H1 (cell line): ENCODE measurements at regions not wholly inside any gene's neighbourhood (a gene's known extent, or its start where the extent isn't known, plus 50 kb on each side); places are given as distances from the start of the nearest gene placed in this dataset.

ENCODE experiments used
- CBX5 ChIP-seq: fragments of 300-800, 300-1000 bp; sonication (generic); IDR thresholded peaks from 2 replicates; pipeline ENCODE4 v1.7.1; 2016; ENCODE audit warnings: antibody characterized with exemption, low read length, low read depth
- EZH2 ChIP-seq: fragments of 200-600 bp; sonication (generic); IDR thresholded peaks from 2 replicates; pipeline ENCODE4 v1.7.1; 2012; ENCODE audit warnings: low read depth, mild to moderate bottlenecking, moderate library complexity, low read length, inconsistent platforms; ENCODE audit not compliant: severe bottlenecking
- KDM1A ChIP-seq: fragments of 200-600, 300-600 bp; sonication (generic); IDR thresholded peaks from 2 replicates; pipeline ENCODE4 v1.7.1; 2016; ENCODE audit warnings: mild to moderate bottlenecking, low read length, borderline replicate concordance
- NANOG ChIP-seq: IDR thresholded peaks from 2 replicates; pipeline ENCODE4 v1.6.1; 2011; ENCODE audit warnings: low read length, low read depth, mild to moderate bottlenecking, inconsistent platforms; ENCODE audit not compliant: insufficient read depth, poor library complexity, severe bottlenecking
- TAF1 ChIP-seq: IDR thresholded peaks from 2 replicates; pipeline ENCODE4 v1.6.1; 2011; ENCODE audit warnings: mild to moderate bottlenecking, low read depth, low read length

DNA sequence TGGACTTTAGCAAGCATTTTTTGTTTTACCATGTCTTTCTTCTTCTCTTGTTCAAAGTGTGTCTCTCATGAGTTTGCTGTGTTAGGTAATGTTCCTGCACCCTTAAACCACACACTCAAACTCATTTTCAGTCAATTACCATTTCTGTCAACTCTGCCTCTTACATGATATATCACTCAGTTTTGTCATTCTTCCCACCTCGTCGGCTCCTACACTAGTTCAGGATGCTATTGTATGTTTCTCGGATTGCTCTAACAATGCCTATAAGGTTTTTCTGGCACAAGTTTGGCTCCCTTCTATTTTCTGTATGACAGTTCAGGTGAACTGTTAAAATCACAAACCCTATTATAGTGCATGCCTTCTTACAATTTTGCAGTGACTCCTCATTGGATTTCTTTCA, 260.8 kb upstream of the NAV3 start (continued):
- TF ChIP-seq NANOG (no peak), EZH2 (no peak), TAF1 (no peak), CBX5 (no peak), KDM1A (no peak)
